ENCODE measurements at regions not wholly inside any gene's neighbourhood (a gene's known extent, or its start where the extent isn't known, plus 50 kb on each side); places are given as distances from the start of the nearest gene placed in this dataset.

- in situ Hi-C loops (cut with HindIII; ENCODE audit: extremely low pct_ligation_motif_present, low pct_unique_long_range_greater_than_20kb), result no loop called here
- WGBS (ENCODE audit: low lambda C conversion rate), result 55% methylated on average over 5 of the region's 5 CpGs
- Histone ChIP-seq H3K27me3 (ENCODE audit: control insufficient read depth in 1 of 2, insufficient read depth in 2 of 2, low read length in 2 of 2) (peaks cover 0 to 11% of the 10 kb centered on the region in 2 experiments; a peak in 1 of 5 replicates), H4K20me1 (ENCODE audit: insufficient read depth, low read length) (no peaks in the 10 kb centered on the region), H3K79me2 (ENCODE audit: insufficient read depth, low read length) (no peaks in the 10 kb centered on the region), H3K4me1 (ENCODE audit: insufficient read depth, low read length) (no peaks in the 10 kb centered on the region; the same call in 1 of the 2 replicates), H3K4me3 (replicated peaks in 1 of 3; ENCODE audit: insufficient read depth in 1 of 3, low read depth in 2 of 3, low read length in 3 of 3) (no peak overlapping the region), H3K9me3 (ENCODE audit: low read length) (no peaks in the 10 kb centered on the region), H2AFZ (ENCODE audit: low read length) (no peak overlapping the region), H3K4me2 (ENCODE audit: low read depth, low read length) (no peak overlapping the region), H3K27ac (ENCODE audit: extremely low read length, insufficient read depth, low read length) (no peak overlapping the region), H3K9ac (ENCODE audit: insufficient read depth, low read depth, low read length) (no peak overlapping the region), H3K36me3 (replicated peaks in 1 of 2; ENCODE audit: control insufficient read depth in 1 of 2, insufficient read depth in 2 of 2, low read length in 2 of 2) (no peaks in the 10 kb centered on the region)
- ATAC-seq (no peak), FAIRE-seq (no peak), DNase-seq (ENCODE audit: low spot score) (no peak)
- BruUV-seq (replicated peaks), result no TSS peak
- ChIA-PET CTCF (ENCODE audit: low intra/inter-chr PET ratio, low total read pairs) (no interaction called here), POLR2A (no interaction called here)
- TF ChIP-seq EED (CRISPR knock-in tag; IDR thresholded peaks at IDR 0.05) (no peak), ZBTB34 (CRISPR knock-in tag; IDR thresholded peaks at IDR 0.05) (no peak), CBX5 (CRISPR knock-in tag; IDR thresholded peaks at IDR 0.05; ENCODE audit: borderline replicate concordance) (no peak), KLF6 (CRISPR knock-in tag; IDR thresholded peaks at IDR 0.05) (no peak), ATF3 (CRISPR knock-in tag; IDR thresholded peaks at IDR 0.05) (no peak), ZC3H4 (CRISPR knock-in tag; IDR thresholded peaks at IDR 0.05; ENCODE audit: borderline replicate concordance) (no peak), ZNF619 (CRISPR knock-in tag; IDR thresholded peaks at IDR 0.05) (no peak), LCORL (IDR thresholded peaks at IDR 0.05) (no peak), LCORL (CRISPR knock-in tag; IDR thresholded peaks at IDR 0.05) (no peak), TRIM22 (IDR thresholded peaks at IDR 0.05) (no peak), HMG20B (CRISPR knock-in tag; conservative IDR thresholded peaks at IDR 0.05) (no peak), ELK4 (CRISPR knock-in tag; IDR thresholded peaks at IDR 0.05; ENCODE audit: borderline replicate concordance) (no peak), TAF15 (IDR thresholded peaks at IDR 0.05; ENCODE audit: low read depth, low read length, poor library complexity, severe bottlenecking) (no peak), HES4 (CRISPR knock-in tag; IDR thresholded peaks at IDR 0.05; ENCODE audit: borderline replicate concordance) (no peak), ARID2 (CRISPR knock-in tag; IDR thresholded peaks at IDR 0.05; ENCODE audit: borderline replicate concordance) (no peak), MIER2 (CRISPR knock-in tag; IDR thresholded peaks at IDR 0.05) (no peak), EEA1 (CRISPR knock-in tag; IDR thresholded peaks at IDR 0.05; ENCODE audit: borderline replicate concordance) (no peak), GPN1 (CRISPR knock-in tag; IDR thresholded peaks at IDR 0.05; ENCODE audit: borderline replicate concordance) (no peak)
- intact Hi-C loops (cut with micrococcal nuclease; ENCODE audit: unreplicated experiment), result no loop called here
Measured at GRCh38 chr11:121699801-121700200, 247.0 kb upstream of the SORL1-AS1 start.

Measured in HepG2 (cell line).